WTC11 (cell line): ENCODE measurements at regions not wholly inside any gene's neighbourhood (a gene's known extent, or its start where the extent isn't known, plus 50 kb on each side); places are given as distances from the start of the nearest gene placed in this dataset.

Experiments used
- CTCF ChIP-seq: fragments of 200-600 bp; IDR thresholded peaks from 2 replicates; pipeline ENCODE4 v1.8.0; 2022; ENCODE audit warnings: antibody characterized with exemption
- MAX ChIP-seq: sonication (generic); formaldehyde crosslinking; IDR thresholded peaks from 2 replicates; pipeline ENCODE4 v1.8.0; 2022; ENCODE audit warnings: mild to moderate bottlenecking, missing genetic modification reagents
- NFATC4 ChIP-seq: fragments of 250-450 bp; sonication (Bioruptor Pico); IDR thresholded peaks from 2 replicates; pipeline ENCODE4 v1.9.0; 2021; ENCODE audit warnings: mild to moderate bottlenecking
- NFE2L1 ChIP-seq: sonication (generic); formaldehyde crosslinking; IDR thresholded peaks from 2 replicates; pipeline ENCODE4 v1.8.1; 2023; ENCODE audit warnings: missing genetic modification reagents
- NR1H2 ChIP-seq: sonication (generic); formaldehyde crosslinking; IDR thresholded peaks from 2 replicates; pipeline ENCODE4 v1.9.0; 2021; ENCODE audit warnings: mild to moderate bottlenecking, moderate library complexity, missing genetic modification reagents
- NR2C2 ChIP-seq: sonication (generic); formaldehyde crosslinking; IDR thresholded peaks from 2 replicates; pipeline ENCODE4 v1.8.0; 2022; ENCODE audit warnings: mild to moderate bottlenecking, missing genetic modification reagents
- TEAD4 ChIP-seq: sonication (generic); formaldehyde crosslinking; IDR thresholded peaks from 2 replicates; pipeline ENCODE4 v1.8.0; 2022; ENCODE audit warnings: mild to moderate bottlenecking, missing genetic modification reagents
- USF2 ChIP-seq: sonication (generic); formaldehyde crosslinking; IDR thresholded peaks from 2 replicates; pipeline ENCODE4 v1.8.1; 2023; ENCODE audit warnings: mild to moderate bottlenecking, missing genetic modification reagents, moderate library complexity
- ZNF232 ChIP-seq: sonication (generic); formaldehyde crosslinking; IDR thresholded peaks from 2 replicates; pipeline ENCODE4 v1.8.0; 2022; ENCODE audit warnings: mild to moderate bottlenecking, missing genetic modification reagents
- ZNF512 ChIP-seq: sonication (generic); formaldehyde crosslinking; IDR thresholded peaks from 2 replicates; pipeline ENCODE4 v1.8.1; 2022; ENCODE audit warnings: missing genetic modification reagents, borderline replicate concordance
- TF ChIP-seq, protein P1 (sequence below): sonication (generic); formaldehyde crosslinking; conservative IDR thresholded peaks from 2 replicates; pipeline ENCODE4 v1.8.1; 2022; ENCODE audit warnings: mild to moderate bottlenecking, missing genetic modification reagents

DNA sequence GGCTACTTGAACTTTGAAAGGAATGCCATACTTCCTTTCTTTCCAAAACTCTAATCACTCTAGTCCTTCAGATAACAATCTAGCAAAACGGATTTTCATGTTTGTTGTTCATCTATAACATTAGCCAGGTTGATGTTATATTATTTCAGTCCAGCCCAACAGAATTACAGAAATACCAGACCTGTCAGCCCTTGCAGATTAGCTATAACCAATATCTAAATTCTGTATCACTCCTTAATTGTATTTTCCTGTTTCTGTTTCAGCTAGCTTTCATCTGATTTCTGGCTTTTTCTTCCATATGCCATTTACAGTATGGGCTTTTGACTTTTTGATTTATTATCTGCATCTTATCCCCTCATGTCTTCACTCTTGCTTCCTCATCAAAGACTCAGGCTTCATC is 479.8 kb upstream of the CDH8 start:
- TF ChIP-seq NFATC4 (CRISPR knock-in tag) (no peak), USF2 (no peak), CTCF (no peak), ZNF512 (CRISPR knock-in tag) (no peak), NR2C2 (CRISPR knock-in tag) (no peak), MAX (CRISPR knock-in tag) (no peak), ZNF232 (CRISPR knock-in tag) (no peak), NFE2L1 (CRISPR knock-in tag) (no peak), NR1H2 (CRISPR knock-in tag) (no peak), TEAD4 (CRISPR knock-in tag) (no peak)
- TF ChIP-seq, protein P1, sequence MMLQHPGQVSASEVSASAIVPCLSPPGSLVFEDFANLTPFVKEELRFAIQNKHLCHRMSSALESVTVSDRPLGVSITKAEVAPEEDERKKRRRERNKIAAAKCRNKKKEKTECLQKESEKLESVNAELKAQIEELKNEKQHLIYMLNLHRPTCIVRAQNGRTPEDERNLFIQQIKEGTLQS (CRISPR knock-in tag): no peak
